Thoracic aorta (tissue), 2 donors: ENCODE measurements at regions not wholly inside any gene's neighbourhood (a gene's known extent, or its start where the extent isn't known, plus 50 kb on each side); places are given as distances from the start of the nearest gene placed in this dataset.
"Not testable (repeated sequence)": the region's sequence is repeated elsewhere in the genome, so short reads cannot be mapped to it uniquely, and the experiment has no call there.

Experiments used
- ATAC-seq: fragments of 150-250 bp; one replicate; pipeline ENCODE4 v1.8.0; 2017; ENCODE audit warnings: low read depth; ENCODE audit not compliant: insufficient number of reproducible peaks, low FRiP score
- DNase-seq: peaks from one replicate; pipeline ENCODE4 v3.0.0-alpha.2; 2020; ENCODE audit warnings: low spot score
- H3K27ac ChIP-seq, 2 donors: fragments of 200-600 bp; sonication (generic); 1 replicate in 1 of 2; 2 replicates in 1 of 2; pipeline ENCODE4 v1.5.1; 2016; ENCODE audit warnings: mild to moderate bottlenecking in 2 of 2, moderate library complexity in 2 of 2
- H3K27me3 ChIP-seq: fragments of 200-600 bp; sonication (generic); replicated peaks from 2 replicates; pipeline ENCODE4 v1.6.0; 2016; ENCODE audit warnings: mild to moderate bottlenecking; ENCODE audit not compliant: insufficient read depth
- H3K36me3 ChIP-seq: fragments of 200-600 bp; sonication (generic); one replicate; pipeline ENCODE4 v1.5.1; 2016
- H3K4me1 ChIP-seq, 2 donors: fragments of 200-600 bp; sonication (generic); 1 replicate in 1 of 2; 2 replicates in 1 of 2; pipeline versions ENCODE4 v1.5.1 to v1.6.0; 2016; ENCODE audit warnings: low read depth in 2 of 2, mild to moderate bottlenecking in 1 of 2; ENCODE audit not compliant: control insufficient read depth in 1 of 2
- H3K4me3 ChIP-seq: fragments of 200-600 bp; sonication (generic); 2 replicates; pipeline ENCODE4 v1.5.1; 2016; ENCODE audit warnings: mild to moderate bottlenecking
- H3K9me3 ChIP-seq: fragments of 200-600 bp; sonication (generic); 2 replicates; pipeline ENCODE4 v1.5.1; 2016
- CTCF ChIP-seq: fragments of 200-600 bp; sonication (generic); IDR thresholded peaks from one replicate; pipeline ENCODE4 v1.5.1; 2019; ENCODE audit warnings: antibody characterized with exemption

GRCh38 chr14:101323111-101323510 lies 238.2 kb upstream of the DIO3 start:
- no peak for ATAC-seq

GRCh38 chr14:101323614-101324235 lies 237.6 kb upstream of the DIO3 start:
- ATAC-seq, H3K27me3 ChIP-seq: not testable (repeated sequence)

More at GRCh38 chr14:101323111-101323510, 238.2 kb upstream of the DIO3 start:
- H3K36me3 ChIP-seq, result no peaks in the 10 kb centered on the region
- H3K27ac ChIP-seq, result no peak overlapping the region
- DNase-seq, result no peak
- no peaks in the 10 kb centered on the region for H3K4me1 ChIP-seq
- H3K27me3 ChIP-seq, result no peaks in the 10 kb centered on the region
- no peak overlapping the region for H3K4me3 ChIP-seq
- peaks cover 4% of the 10 kb centered on the region for H3K9me3 ChIP-seq
- TF ChIP-seq CTCF, result no peak

GRCh38 chr14:101325319-101325718 lies 236.0 kb upstream of the DIO3 start:
- Histone ChIP-seq H3K27ac (no peak overlapping the region), H3K27me3 (no peaks in the 10 kb centered on the region), H3K4me1 (no peaks in the 10 kb centered on the region), H3K36me3 (no peaks in the 10 kb centered on the region), H3K4me3 (no peak overlapping the region), H3K9me3 (peaks cover 4% of the 10 kb centered on the region)
- ATAC-seq, result no peak
- no peak for DNase-seq
- no peak for TF ChIP-seq CTCF

More at GRCh38 chr14:101323614-101324235, 237.6 kb upstream of the DIO3 start:
- DNase-seq, H3K36me3 ChIP-seq, H3K27ac ChIP-seq, H3K9me3 ChIP-seq, H3K4me1 ChIP-seq, H3K4me3 ChIP-seq: not testable (repeated sequence)

- ATAC-seq, result no peak
- H3K4me3 ChIP-seq, result no peak overlapping the region
- H3K9me3 ChIP-seq, result peaks cover 3% of the 10 kb centered on the region
- TF ChIP-seq CTCF, result no peak
- H3K36me3 ChIP-seq, result no peaks in the 10 kb centered on the region
- H3K27me3 ChIP-seq, result no peaks in the 10 kb centered on the region
- no peaks in the 10 kb centered on the region for H3K4me1 ChIP-seq
- H3K27ac ChIP-seq, result no peak overlapping the region
- DNase-seq, result no peak
Measured at GRCh38 chr14:101328412-101329028, 232.8 kb upstream of the DIO3 start.

GRCh38 chr14:101330416-101331140 lies 230.7 kb upstream of the DIO3 start:
- Histone ChIP-seq H3K4me1 (no peaks in the 10 kb centered on the region), H3K9me3 (no peaks in the 10 kb centered on the region), H3K27me3 (no peaks in the 10 kb centered on the region), H3K36me3 (no peaks in the 10 kb centered on the region), H3K4me3 (no peak overlapping the region), H3K27ac (no peak overlapping the region)
- no peak for TF ChIP-seq CTCF
- ATAC-seq (no peak), DNase-seq (no peak)
